Mammary epithelial cell (primary cell): ENCODE measurements at regions not wholly inside any gene's neighbourhood (a gene's known extent, or its start where the extent isn't known, plus 50 kb on each side); places are given as distances from the start of the nearest gene placed in this dataset.

ENCODE experiments used
- CTCF ChIP-seq, 2 donors: IDR thresholded peaks in 1 of 2; conservative IDR thresholded peaks in 1 of 2; 2 replicates each; pipeline ENCODE4 v1.5.1; 2011 to 2012; ENCODE audit warnings: inconsistent platforms in 2 of 2, low read length in 2 of 2, mild to moderate bottlenecking in 2 of 2, control low read depth in 1 of 2, low read depth in 1 of 2; ENCODE audit not compliant: insufficient read depth in 1 of 2; ENCODE audit errors: extremely low read depth in 1 of 2
- EZH2 ChIP-seq: IDR thresholded peaks from 2 replicates; pipeline ENCODE4 v1.6.1; 2012; ENCODE audit warnings: low read length, inconsistent platforms, borderline replicate concordance

GRCh38 chr2:234690569-234691213, 193.8 kb upstream of the ARL4C start:
- no peak for TF ChIP-seq EZH2
- TF ChIP-seq CTCF (conservative IDR thresholded peaks at IDR 0.05 in 1 of 2, IDR thresholded peaks at IDR 0.05 in 1 of 2; ENCODE audit: extremely low read depth in 1 of 2, insufficient read depth in 1 of 2, low read depth in 1 of 2, low read length in 2 of 2): no peak
